Vagina (tissue), 2 donors: ENCODE measurements at regions not wholly inside any gene's neighbourhood (a gene's known extent, or its start where the extent isn't known, plus 50 kb on each side); places are given as distances from the start of the nearest gene placed in this dataset.

Source experiments
- DNase-seq, 2 donors: peaks; one replicate each; pipeline ENCODE4 v3.0.0-alpha.2; 2017; ENCODE audit errors: extremely low spot score in 2 of 2
- H3K27ac ChIP-seq: fragments of 200-600 bp; sonication (generic); one replicate; pipeline ENCODE4 v1.5.1; 2019
- H3K27me3 ChIP-seq: fragments of 200-600 bp; sonication (generic); one replicate; pipeline ENCODE4 v1.5.1; 2019
- H3K36me3 ChIP-seq, 2 donors: fragments of 200-600 bp; sonication (generic); one replicate each; pipeline ENCODE4 v1.5.1; 2017 to 2019
- H3K4me1 ChIP-seq: fragments of 200-600 bp; sonication (generic); one replicate; pipeline ENCODE4 v1.5.1; 2019
- H3K4me3 ChIP-seq, 2 donors: fragments of 200-600 bp; sonication (generic); 1 replicate in 1 of 2; 2 replicates in 1 of 2; pipeline ENCODE4 v1.5.1; 2016 to 2019
- H3K9me3 ChIP-seq: fragments of 200-600 bp; sonication (generic); one replicate; pipeline ENCODE4 v1.5.1; 2019
- POLR2A ChIP-seq, 2 donors: fragments of 450-650 bp; IDR thresholded peaks; one replicate each; pipeline ENCODE4 v1.6.1; 2017; ENCODE audit warnings: antibody characterized with exemption in 2 of 2, mild to moderate bottlenecking in 2 of 2, moderate library complexity in 2 of 2
- POLR2AphosphoS5 ChIP-seq, 2 donors: sonication (generic); formaldehyde crosslinking; IDR thresholded peaks; one replicate each; pipeline ENCODE4 v1.9.0; 2017; ENCODE audit warnings: antibody characterized with exemption in 2 of 2, mild to moderate bottlenecking in 2 of 2, low read depth in 1 of 2; ENCODE audit not compliant: insufficient read depth in 1 of 2
- intact Hi-C: fragments of 100-400 bp; cut with DNase I; formaldehyde crosslinking; loops from one replicate; pipeline ENCODE4 v1.15.1; 2023
- TF ChIP-seq, protein P1 (sequence below), 3 experiments: fragments of 450-650 bp in 2 of 3; fragments of 200-600 bp in 1 of 3; sonication (generic) in 1 of 3; IDR thresholded peaks; one replicate each; pipeline ENCODE4 v1.5.1; 2017 to 2019; ENCODE audit warnings: antibody characterized with exemption in 3 of 3, mild to moderate bottlenecking in 2 of 3, moderate library complexity in 2 of 3

DNA sequence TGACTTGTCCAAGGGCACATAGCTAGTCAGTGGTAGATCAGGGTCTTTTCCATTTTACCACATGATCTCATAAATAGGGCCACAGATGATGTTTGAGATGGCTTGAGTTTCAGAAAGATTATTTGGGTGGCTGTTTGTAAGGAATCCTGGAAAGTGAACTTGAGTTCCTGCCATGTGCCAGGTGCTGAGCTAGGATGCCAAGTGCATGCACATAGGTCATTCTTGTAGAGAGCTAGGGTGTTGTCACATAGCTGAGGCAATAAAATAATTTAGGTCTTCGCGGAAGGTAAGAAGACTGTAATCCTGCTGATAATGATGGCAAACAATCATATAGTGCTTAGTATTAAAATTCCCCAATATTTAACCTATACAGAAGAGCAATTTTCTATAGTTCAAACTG lies 1162.6 kb upstream of the TENM4 start:
- Histone ChIP-seq H3K27me3 (no peaks in the 10 kb centered on the region), H3K4me3 (no peak overlapping the region), H3K36me3 (no peaks in the 10 kb centered on the region), H3K9me3 (no peaks in the 10 kb centered on the region), H3K4me1 (no peaks in the 10 kb centered on the region), H3K27ac (no peak overlapping the region)
- TF ChIP-seq POLR2AphosphoS5 (IDR thresholded peaks at IDR 0.05; ENCODE audit: insufficient read depth in 1 of 2, low read depth in 1 of 2) (no peak), POLR2A (IDR thresholded peaks at IDR 0.05) (no peak)
- TF ChIP-seq, protein P1, sequence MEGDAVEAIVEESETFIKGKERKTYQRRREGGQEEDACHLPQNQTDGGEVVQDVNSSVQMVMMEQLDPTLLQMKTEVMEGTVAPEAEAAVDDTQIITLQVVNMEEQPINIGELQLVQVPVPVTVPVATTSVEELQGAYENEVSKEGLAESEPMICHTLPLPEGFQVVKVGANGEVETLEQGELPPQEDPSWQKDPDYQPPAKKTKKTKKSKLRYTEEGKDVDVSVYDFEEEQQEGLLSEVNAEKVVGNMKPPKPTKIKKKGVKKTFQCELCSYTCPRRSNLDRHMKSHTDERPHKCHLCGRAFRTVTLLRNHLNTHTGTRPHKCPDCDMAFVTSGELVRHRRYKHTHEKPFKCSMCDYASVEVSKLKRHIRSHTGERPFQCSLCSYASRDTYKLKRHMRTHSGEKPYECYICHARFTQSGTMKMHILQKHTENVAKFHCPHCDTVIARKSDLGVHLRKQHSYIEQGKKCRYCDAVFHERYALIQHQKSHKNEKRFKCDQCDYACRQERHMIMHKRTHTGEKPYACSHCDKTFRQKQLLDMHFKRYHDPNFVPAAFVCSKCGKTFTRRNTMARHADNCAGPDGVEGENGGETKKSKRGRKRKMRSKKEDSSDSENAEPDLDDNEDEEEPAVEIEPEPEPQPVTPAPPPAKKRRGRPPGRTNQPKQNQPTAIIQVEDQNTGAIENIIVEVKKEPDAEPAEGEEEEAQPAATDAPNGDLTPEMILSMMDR (IDR thresholded peaks at IDR 0.05): no peak
- intact Hi-C loops: no loop called here
- no peak for DNase-seq

DNA sequence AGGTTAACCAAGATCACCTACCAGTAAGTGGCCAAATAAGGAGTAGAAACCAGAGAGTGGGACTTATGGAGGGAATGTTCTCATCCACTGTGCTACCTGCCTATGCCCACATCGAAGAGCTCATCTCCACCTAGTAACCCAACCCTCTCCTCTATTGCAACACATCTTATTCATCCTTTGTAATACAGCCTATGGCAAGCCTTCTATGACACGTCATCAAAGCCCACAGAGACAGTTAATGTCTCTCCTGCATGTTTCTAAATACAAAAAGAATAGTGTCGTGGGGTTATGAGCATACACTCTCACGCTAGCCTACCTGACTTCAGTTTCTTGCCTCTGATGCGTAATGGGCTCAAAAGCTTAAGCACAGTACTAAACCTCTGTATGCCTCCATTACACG lies 1158.1 kb upstream of the TENM4 start:
- H3K4me1 ChIP-seq: no peaks in the 10 kb centered on the region
- no peak for DNase-seq
- intact Hi-C loops: no loop called here
- H3K36me3 ChIP-seq: no peaks in the 10 kb centered on the region
- H3K27me3 ChIP-seq: no peaks in the 10 kb centered on the region
- TF ChIP-seq POLR2AphosphoS5 (IDR thresholded peaks at IDR 0.05; ENCODE audit: insufficient read depth in 1 of 2, low read depth in 1 of 2): no peak
- no peak for TF ChIP-seq POLR2A (IDR thresholded peaks at IDR 0.05)
- TF ChIP-seq, protein P1 (IDR thresholded peaks at IDR 0.05): no peak
- no peak overlapping the region for H3K27ac ChIP-seq
- H3K9me3 ChIP-seq: no peaks in the 10 kb centered on the region
- H3K4me3 ChIP-seq: no peak overlapping the region

DNA sequence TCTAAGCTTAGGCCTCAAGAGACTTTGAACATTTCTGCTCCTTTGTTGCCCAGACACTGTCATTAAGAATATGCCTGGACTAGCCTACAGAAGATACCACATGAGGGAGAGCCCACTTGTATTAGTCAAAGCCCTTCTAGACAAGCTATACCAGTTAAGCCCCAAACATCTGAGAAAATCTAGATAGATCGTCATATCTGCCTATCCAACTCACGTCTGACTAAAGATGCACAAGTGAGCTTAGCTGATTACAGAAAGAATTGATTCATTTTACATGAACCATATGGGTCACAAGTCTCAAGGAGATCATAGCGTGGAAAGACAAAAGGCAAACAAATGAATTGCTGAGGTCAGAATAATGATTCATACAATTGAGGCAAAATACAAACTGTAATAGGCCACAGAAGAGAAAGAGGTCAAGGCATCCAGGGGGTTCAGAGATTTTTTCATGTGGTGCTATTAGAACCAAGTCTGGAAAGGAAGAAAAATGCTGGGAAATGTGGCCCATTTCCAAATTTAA lies 1155.5 kb upstream of the TENM4 start:
- no peaks in the 10 kb centered on the region for H3K4me1 ChIP-seq
- H3K27ac ChIP-seq: no peak overlapping the region
- no peak overlapping the region for H3K4me3 ChIP-seq
- intact Hi-C loops: no loop called here
- no peaks in the 10 kb centered on the region for H3K36me3 ChIP-seq
- DNase-seq: no peak
- H3K9me3 ChIP-seq: no peaks in the 10 kb centered on the region
- TF ChIP-seq POLR2A (IDR thresholded peaks at IDR 0.05): no peak
- TF ChIP-seq, protein P1 (IDR thresholded peaks at IDR 0.05): no peak
- TF ChIP-seq POLR2AphosphoS5 (IDR thresholded peaks at IDR 0.05; ENCODE audit: insufficient read depth in 1 of 2, low read depth in 1 of 2): no peak
- H3K27me3 ChIP-seq: no peaks in the 10 kb centered on the region

DNA sequence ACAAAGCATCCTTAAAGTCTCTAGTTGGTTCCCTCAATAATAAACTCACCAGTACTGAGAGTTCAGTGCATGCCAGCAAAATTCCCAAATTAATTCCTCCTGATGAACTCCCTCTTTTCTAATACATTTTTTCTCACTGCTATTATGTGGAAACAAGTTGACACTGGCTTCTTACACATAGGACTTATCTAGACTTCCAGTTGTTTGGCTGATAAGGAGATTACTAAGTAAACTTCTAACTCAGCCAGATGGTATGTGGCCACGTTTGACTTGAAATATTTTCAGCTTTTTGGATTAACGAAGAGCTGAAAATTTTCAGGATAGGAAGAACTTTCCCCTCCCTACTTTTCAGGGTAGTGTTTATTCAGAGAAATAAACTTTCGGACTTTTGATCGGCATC lies 1154.2 kb upstream of the TENM4 start:
- no peak overlapping the region for H3K27ac ChIP-seq
- H3K27me3 ChIP-seq: no peaks in the 10 kb centered on the region
- H3K4me3 ChIP-seq: no peak overlapping the region
- H3K9me3 ChIP-seq: no peaks in the 10 kb centered on the region
- TF ChIP-seq POLR2A (IDR thresholded peaks at IDR 0.05) (no peak), POLR2AphosphoS5 (IDR thresholded peaks at IDR 0.05; ENCODE audit: insufficient read depth in 1 of 2, low read depth in 1 of 2) (no peak)
- TF ChIP-seq, protein P1 (IDR thresholded peaks at IDR 0.05): no peak
- H3K36me3 ChIP-seq: no peaks in the 10 kb centered on the region
- intact Hi-C loops: no loop called here
- no peak for DNase-seq
- no peaks in the 10 kb centered on the region for H3K4me1 ChIP-seq

DNA sequence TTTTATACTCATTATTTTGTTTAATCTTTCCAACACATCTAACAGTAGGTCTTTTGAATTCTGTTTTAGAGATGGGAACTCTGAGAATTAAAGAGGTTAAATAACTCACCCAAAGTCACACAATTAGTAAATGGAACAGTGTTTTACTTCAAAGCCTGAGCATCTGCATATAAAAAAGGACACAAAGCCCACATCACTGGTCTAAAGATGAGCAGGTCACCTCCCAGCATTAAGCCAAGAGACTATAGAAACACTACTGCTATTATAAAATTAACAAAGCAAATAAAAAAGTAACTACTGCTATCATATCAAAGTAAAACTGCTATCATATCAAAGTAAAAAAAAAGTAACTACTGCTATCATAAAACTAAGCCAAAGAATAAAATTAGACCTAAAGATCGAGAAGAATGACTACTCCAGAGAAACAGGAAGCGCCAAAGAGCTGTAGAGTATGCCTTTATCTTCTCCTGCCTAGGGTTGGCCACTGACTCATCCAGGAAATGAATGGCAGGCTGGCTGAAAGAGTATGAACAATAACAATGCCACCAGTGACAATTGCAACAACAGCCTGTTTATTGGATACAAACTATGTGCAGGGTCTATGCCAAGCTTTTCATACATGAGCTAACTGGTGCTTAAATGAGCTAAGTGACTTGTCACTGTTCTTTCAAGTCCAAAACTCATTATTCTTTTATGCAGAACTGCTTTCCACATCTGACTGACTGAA lies 1153.0 kb upstream of the TENM4 start:
- intact Hi-C loops: no loop called here

More for the DNA sequence above, 1153.0 kb upstream of the TENM4 start:
- H3K9me3 ChIP-seq: no peaks in the 10 kb centered on the region
- no peak overlapping the region for H3K4me3 ChIP-seq
- no peaks in the 10 kb centered on the region for H3K27me3 ChIP-seq
- TF ChIP-seq POLR2AphosphoS5 (IDR thresholded peaks at IDR 0.05; ENCODE audit: insufficient read depth in 1 of 2, low read depth in 1 of 2) (no peak), POLR2A (IDR thresholded peaks at IDR 0.05) (no peak)
- TF ChIP-seq, protein P1 (IDR thresholded peaks at IDR 0.05): no peak
- H3K4me1 ChIP-seq: no peaks in the 10 kb centered on the region
- H3K36me3 ChIP-seq: no peaks in the 10 kb centered on the region
- no peak overlapping the region for H3K27ac ChIP-seq
- no peak for DNase-seq
